ENCODE measurements at regions not wholly inside any gene's neighbourhood (a gene's known extent, or its start where the extent isn't known, plus 50 kb on each side); places are given as distances from the start of the nearest gene placed in this dataset.

DNA sequence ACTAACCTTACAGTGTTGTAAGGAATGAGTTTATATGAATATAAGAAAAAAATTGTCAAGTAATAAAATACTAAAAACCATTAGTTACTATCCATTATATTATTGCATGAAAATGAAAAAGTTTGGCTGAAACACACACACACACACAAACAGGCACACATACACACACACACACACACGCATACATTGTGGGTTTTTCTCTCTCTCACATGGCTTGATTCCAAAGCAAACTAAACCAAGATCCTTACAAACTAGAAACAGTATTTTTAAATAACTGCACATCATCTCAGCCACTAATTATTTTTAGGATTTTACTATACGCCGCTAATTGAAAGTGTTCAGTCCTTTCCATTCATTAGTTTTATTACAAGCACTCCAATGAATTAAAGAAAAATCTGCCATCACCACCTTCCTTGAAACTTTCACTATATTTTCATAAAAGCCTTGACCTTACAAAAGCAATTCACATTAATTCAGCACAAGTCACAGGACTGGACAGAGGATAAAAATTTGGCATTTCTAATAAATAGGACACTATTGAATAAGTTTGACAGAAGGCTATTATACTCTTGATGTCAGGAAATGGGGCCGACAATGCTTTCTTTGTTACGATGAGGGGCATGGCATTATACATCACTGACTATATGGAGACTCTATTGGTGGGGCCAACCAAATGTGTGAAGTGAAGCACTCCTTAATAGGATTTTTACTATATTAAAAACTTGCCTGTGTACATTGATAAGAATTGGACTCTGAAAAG, 187.0 kb upstream of the ESRRG start:
- CTCF ChIA-PET = no interaction called here
- H3K4me3 Mint-ChIP-seq = no peak overlapping the region
- H3K36me3 Mint-ChIP-seq = no peaks in the 10 kb centered on the region
- POLR2A ChIA-PET = no interaction called here
- no peaks in the 10 kb centered on the region for H3K4me1 ChIP-seq (ENCODE audit: control insufficient read depth in 1 of 2, extremely low read depth in 1 of 2, insufficient read depth in 2 of 2, low read length in 2 of 2)
- H3K36me3 ChIP-seq (ENCODE audit: control insufficient read depth in 2 of 2, extremely low read depth in 1 of 2, insufficient read depth in 1 of 2, low read length in 1 of 2) = no peaks in the 10 kb centered on the region
- 89% methylated on average over 3 of the region's 5 CpGs for WGBS (ENCODE audit: insufficient coverage)
- H3K27me3 Mint-ChIP-seq = no peaks in the 10 kb centered on the region
- no peaks in the 10 kb centered on the region for H3K27me3 ChIP-seq (replicated peaks in 1 of 2; ENCODE audit: control insufficient read depth in 2 of 2, extremely low read depth in 1 of 2, insufficient read depth in 2 of 2, low read length in 1 of 2)
- no peak overlapping the region for H3K27ac Mint-ChIP-seq
- DNase-seq (no peak), ATAC-seq (replicated peaks in 1 of 4) (no peak)
- no peaks in the 10 kb centered on the region for H3K4me1 Mint-ChIP-seq
- no peak overlapping the region for H3K27ac ChIP-seq (ENCODE audit: low read length)
- peaks cover 2 to 7% (median 7%) of the 10 kb centered on the region in 3 donors for H3K9me3 Mint-ChIP-seq
- no peaks in the 10 kb centered on the region for H3K9me3 ChIP-seq
- H3K4me3 ChIP-seq (ENCODE audit: control insufficient read depth in 1 of 2, extremely low read depth in 1 of 2, low read length in 1 of 2) = no peak overlapping the region

- H3K4me1 ChIP-seq (ENCODE audit: control insufficient read depth in 1 of 2, extremely low read depth in 1 of 2, insufficient read depth in 2 of 2, low read length in 2 of 2) = no peaks in the 10 kb centered on the region
- no peaks in the 10 kb centered on the region for H3K9me3 ChIP-seq
- WGBS (ENCODE audit: insufficient coverage) = 86% methylated on average over 1 of the region's 3 CpGs
- H3K36me3 Mint-ChIP-seq = no peaks in the 10 kb centered on the region
- DNase-seq = no peak
- no peaks in the 10 kb centered on the region for H3K4me1 Mint-ChIP-seq
- H3K27me3 ChIP-seq (replicated peaks in 1 of 2; ENCODE audit: control insufficient read depth in 2 of 2, extremely low read depth in 1 of 2, insufficient read depth in 2 of 2, low read length in 1 of 2) = no peaks in the 10 kb centered on the region
- peaks cover 0 to 8% (median 0%) of the 10 kb centered on the region in 3 donors for H3K9me3 Mint-ChIP-seq
- H3K4me3 Mint-ChIP-seq = no peak overlapping the region
- H3K4me3 ChIP-seq (ENCODE audit: control insufficient read depth in 1 of 2, extremely low read depth in 1 of 2, low read length in 1 of 2) = no peak overlapping the region
- no peaks in the 10 kb centered on the region for H3K27me3 Mint-ChIP-seq
- CTCF ChIA-PET = no interaction called here
- no peak for ATAC-seq (replicated peaks in 1 of 4)
- no peaks in the 10 kb centered on the region for H3K36me3 ChIP-seq (ENCODE audit: control insufficient read depth in 2 of 2, extremely low read depth in 1 of 2, insufficient read depth in 1 of 2, low read length in 1 of 2)
- POLR2A ChIA-PET = no interaction called here
- no peak overlapping the region for H3K27ac ChIP-seq (ENCODE audit: low read length)
- no peak overlapping the region for H3K27ac Mint-ChIP-seq
These were observed 184.9 kb upstream of the ESRRG start for GRCh38 chr1:216908126-216908525.

DNA sequence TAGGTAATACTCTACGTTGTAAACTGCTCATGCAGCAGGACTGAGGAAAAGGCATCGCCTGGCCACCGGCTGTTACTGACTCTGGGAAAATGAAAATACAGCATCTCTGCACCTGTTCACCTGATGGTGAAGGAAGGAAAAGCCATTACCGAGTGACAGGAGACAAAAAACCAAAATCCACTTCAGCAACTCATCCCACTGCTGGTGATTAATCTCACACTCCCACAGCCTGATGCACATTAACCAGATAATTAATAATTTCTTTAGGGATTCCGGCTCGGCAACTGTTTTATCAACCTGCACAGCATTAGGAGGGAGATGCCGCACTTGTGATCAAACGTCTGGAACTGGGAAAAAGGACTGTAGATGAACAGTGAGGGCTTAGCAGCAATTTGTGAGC, 183.9 kb upstream of the ESRRG start:
- Mint-ChIP-seq H3K36me3 (no peaks in the 10 kb centered on the region), H3K4me1 (no peaks in the 10 kb centered on the region), H3K27me3 (no peaks in the 10 kb centered on the region), H3K4me3 (no peak overlapping the region), H3K9me3 (peaks cover 0 to 9% (median 0%) of the 10 kb centered on the region in 3 donors), H3K27ac (no peak overlapping the region)
- H3K4me3 ChIP-seq (ENCODE audit: control insufficient read depth in 1 of 2, extremely low read depth in 1 of 2, low read length in 1 of 2) = no peak overlapping the region
- no peaks in the 10 kb centered on the region for H3K27me3 ChIP-seq (replicated peaks in 1 of 2; ENCODE audit: control insufficient read depth in 2 of 2, extremely low read depth in 1 of 2, insufficient read depth in 2 of 2, low read length in 1 of 2)
- POLR2A ChIA-PET = no interaction called here
- CTCF ChIA-PET = no interaction called here
- DNase-seq (no peak), ATAC-seq (replicated peaks in 1 of 4) (no peak)
- H3K36me3 ChIP-seq (ENCODE audit: control insufficient read depth in 2 of 2, extremely low read depth in 1 of 2, insufficient read depth in 1 of 2, low read length in 1 of 2) = no peaks in the 10 kb centered on the region
- no peak overlapping the region for H3K27ac ChIP-seq (ENCODE audit: low read length)
- H3K9me3 ChIP-seq = no peaks in the 10 kb centered on the region
- no peaks in the 10 kb centered on the region for H3K4me1 ChIP-seq (ENCODE audit: control insufficient read depth in 1 of 2, extremely low read depth in 1 of 2, insufficient read depth in 2 of 2, low read length in 2 of 2)
- WGBS (ENCODE audit: insufficient coverage) = 69% methylated on average over 2 of the region's 8 CpGs

- H3K9me3 ChIP-seq = no peaks in the 10 kb centered on the region
- WGBS (ENCODE audit: insufficient coverage) = no CpG with 5 or more reads among the region's 4 CpGs
- no peak for DNase-seq
- POLR2A ChIA-PET = no interaction called here
- H3K4me1 ChIP-seq (ENCODE audit: control insufficient read depth in 1 of 2, extremely low read depth in 1 of 2, insufficient read depth in 2 of 2, low read length in 2 of 2) = no peaks in the 10 kb centered on the region
- H3K27ac Mint-ChIP-seq = no peak overlapping the region
- H3K36me3 ChIP-seq (ENCODE audit: control insufficient read depth in 2 of 2, extremely low read depth in 1 of 2, insufficient read depth in 1 of 2, low read length in 1 of 2) = no peaks in the 10 kb centered on the region
- peaks cover 0 to 9% (median 0%) of the 10 kb centered on the region in 3 donors for H3K9me3 Mint-ChIP-seq
- CTCF ChIA-PET = no interaction called here
- H3K27me3 Mint-ChIP-seq = no peaks in the 10 kb centered on the region
- ATAC-seq (replicated peaks in 1 of 4) = no peak
- no peak overlapping the region for H3K4me3 Mint-ChIP-seq
- H3K4me3 ChIP-seq (ENCODE audit: control insufficient read depth in 1 of 2, extremely low read depth in 1 of 2, low read length in 1 of 2) = no peak overlapping the region
- H3K4me1 Mint-ChIP-seq = no peaks in the 10 kb centered on the region
- H3K36me3 Mint-ChIP-seq = no peaks in the 10 kb centered on the region
- H3K27me3 ChIP-seq (replicated peaks in 1 of 2; ENCODE audit: control insufficient read depth in 2 of 2, extremely low read depth in 1 of 2, insufficient read depth in 2 of 2, low read length in 1 of 2) = no peaks in the 10 kb centered on the region
- no peak overlapping the region for H3K27ac ChIP-seq (ENCODE audit: low read length)
These were observed 182.6 kb upstream of the ESRRG start for GRCh38 chr1:216905781-216906180.

DNA sequence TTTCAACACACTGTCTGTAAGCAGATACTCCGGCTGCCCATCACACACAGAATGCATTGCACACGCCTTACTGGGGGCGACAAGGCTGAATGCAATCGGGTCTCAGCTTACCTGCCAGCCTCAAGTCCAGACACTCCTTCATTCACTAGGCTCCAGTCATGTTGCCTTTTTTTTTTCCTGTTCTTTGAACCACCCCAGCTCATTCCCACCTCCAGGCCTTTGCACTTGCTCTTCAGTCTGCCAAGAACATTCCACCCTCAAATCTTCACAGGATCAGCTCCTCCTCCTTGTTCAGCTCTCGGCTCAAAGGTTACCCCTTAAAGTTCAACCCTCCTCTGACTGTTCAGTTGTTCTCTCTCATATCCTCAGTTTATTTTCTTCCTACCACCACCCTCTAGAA, 181.9 kb upstream of the ESRRG start:
- DNase-seq (no peak), ATAC-seq (replicated peaks in 1 of 4) (no peak)
- Histone ChIP-seq H3K27me3 (replicated peaks in 1 of 2; ENCODE audit: control insufficient read depth in 2 of 2, extremely low read depth in 1 of 2, insufficient read depth in 2 of 2, low read length in 1 of 2) (no peaks in the 10 kb centered on the region), H3K36me3 (ENCODE audit: control insufficient read depth in 2 of 2, extremely low read depth in 1 of 2, insufficient read depth in 1 of 2, low read length in 1 of 2) (no peaks in the 10 kb centered on the region), H3K4me3 (ENCODE audit: control insufficient read depth in 1 of 2, extremely low read depth in 1 of 2, low read length in 1 of 2) (no peak overlapping the region), H3K27ac (ENCODE audit: low read length) (no peak overlapping the region), H3K9me3 (no peaks in the 10 kb centered on the region), H3K4me1 (ENCODE audit: control insufficient read depth in 1 of 2, extremely low read depth in 1 of 2, insufficient read depth in 2 of 2, low read length in 2 of 2) (no peaks in the 10 kb centered on the region)
- Mint-ChIP-seq H3K4me1 (no peaks in the 10 kb centered on the region), H3K27me3 (no peaks in the 10 kb centered on the region), H3K36me3 (no peaks in the 10 kb centered on the region), H3K9me3 (peaks cover 0 to 9% (median 0%) of the 10 kb centered on the region in 3 donors), H3K27ac (no peak overlapping the region), H3K4me3 (no peak overlapping the region)
- WGBS (ENCODE audit: insufficient coverage) = 92% methylated on average over 5 of the region's 5 CpGs
- CTCF ChIA-PET = no interaction called here
- POLR2A ChIA-PET = no interaction called here

DNA sequence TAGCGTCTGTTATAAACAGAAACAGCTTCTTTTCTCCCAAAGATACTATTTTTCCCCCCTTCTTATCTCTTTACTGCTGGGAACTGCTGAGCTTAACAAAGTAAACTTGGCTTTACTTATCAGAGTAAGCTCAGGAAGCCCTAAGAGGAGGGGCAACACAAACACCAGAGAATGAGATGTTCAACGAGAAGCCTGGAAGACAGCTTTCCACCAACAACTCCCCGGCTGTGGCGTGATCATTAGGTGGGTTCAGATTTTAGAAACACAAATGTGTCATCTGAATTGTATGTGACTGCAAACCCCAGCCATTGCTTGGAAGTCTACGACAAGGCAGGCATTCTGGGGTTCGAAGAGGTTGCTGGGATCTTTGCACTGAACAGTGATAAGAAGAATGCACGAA, 181.2 kb upstream of the ESRRG start:
- DNase-seq (no peak), ATAC-seq (replicated peaks in 1 of 4) (no peak)
- H3K27me3 Mint-ChIP-seq = no peaks in the 10 kb centered on the region
- whole genome bisulfite sequencing (ENCODE audit: insufficient coverage) = 96% methylated on average over 5 of the region's 7 CpGs
- ChIA-PET CTCF (no interaction called here), POLR2A (no interaction called here)
- H3K36me3 Mint-ChIP-seq = no peaks in the 10 kb centered on the region
- H3K4me1 Mint-ChIP-seq = no peaks in the 10 kb centered on the region
- H3K36me3 ChIP-seq (ENCODE audit: control insufficient read depth in 2 of 2, extremely low read depth in 1 of 2, insufficient read depth in 1 of 2, low read length in 1 of 2) = no peaks in the 10 kb centered on the region
- no peaks in the 10 kb centered on the region for H3K27me3 ChIP-seq (replicated peaks in 1 of 2; ENCODE audit: control insufficient read depth in 2 of 2, extremely low read depth in 1 of 2, insufficient read depth in 2 of 2, low read length in 1 of 2)
- no peak overlapping the region for H3K27ac ChIP-seq (ENCODE audit: low read length)
- H3K9me3 ChIP-seq = no peaks in the 10 kb centered on the region
- H3K9me3 Mint-ChIP-seq = peaks cover 0 to 9% (median 0%) of the 10 kb centered on the region in 3 donors
- no peak overlapping the region for H3K27ac Mint-ChIP-seq
- H3K4me3 ChIP-seq (ENCODE audit: control insufficient read depth in 1 of 2, extremely low read depth in 1 of 2, low read length in 1 of 2) = no peak overlapping the region
- no peaks in the 10 kb centered on the region for H3K4me1 ChIP-seq (ENCODE audit: control insufficient read depth in 1 of 2, extremely low read depth in 1 of 2, insufficient read depth in 2 of 2, low read length in 2 of 2)
- no peak overlapping the region for H3K4me3 Mint-ChIP-seq

DNA sequence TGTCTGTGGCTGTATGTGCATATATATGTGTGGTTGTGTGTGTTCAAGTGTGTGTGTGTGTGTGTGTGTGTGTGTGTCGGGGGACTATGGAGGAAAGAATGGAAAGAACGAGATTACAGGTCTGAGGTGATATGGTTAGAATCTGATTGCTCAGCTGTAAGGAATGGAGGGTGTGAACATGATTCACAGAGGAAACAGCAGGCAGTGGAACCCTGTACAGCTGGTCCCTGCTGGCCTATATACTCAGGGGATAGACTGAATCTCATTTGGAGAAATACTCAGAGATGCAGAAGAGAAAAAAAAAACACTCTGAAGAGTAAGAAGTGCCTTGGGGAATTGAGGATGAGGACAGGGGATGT, 180.1 kb upstream of the ESRRG start:
- Mint-ChIP-seq H3K9me3 (peaks cover 0 to 9% (median 0%) of the 10 kb centered on the region in 3 donors), H3K4me3 (no peak overlapping the region), H3K27me3 (no peaks in the 10 kb centered on the region), H3K27ac (no peak overlapping the region), H3K4me1 (no peaks in the 10 kb centered on the region), H3K36me3 (no peaks in the 10 kb centered on the region)
- no peaks in the 10 kb centered on the region for H3K9me3 ChIP-seq
- H3K27ac ChIP-seq (ENCODE audit: low read length) = no peak overlapping the region
- POLR2A ChIA-PET = no interaction called here
- CTCF ChIA-PET = no interaction called here
- DNase-seq (no peak), ATAC-seq (replicated peaks in 1 of 4) (no peak)
- no peaks in the 10 kb centered on the region for H3K36me3 ChIP-seq (ENCODE audit: control insufficient read depth in 2 of 2, extremely low read depth in 1 of 2, insufficient read depth in 1 of 2, low read length in 1 of 2)
- H3K27me3 ChIP-seq (replicated peaks in 1 of 2; ENCODE audit: control insufficient read depth in 2 of 2, extremely low read depth in 1 of 2, insufficient read depth in 2 of 2, low read length in 1 of 2) = no peaks in the 10 kb centered on the region
- 75% methylated on average over 2 of the region's 2 CpGs for WGBS (ENCODE audit: insufficient coverage)
- H3K4me1 ChIP-seq (ENCODE audit: control insufficient read depth in 1 of 2, extremely low read depth in 1 of 2, insufficient read depth in 2 of 2, low read length in 2 of 2) = no peaks in the 10 kb centered on the region
- no peak overlapping the region for H3K4me3 ChIP-seq (ENCODE audit: control insufficient read depth in 1 of 2, extremely low read depth in 1 of 2, low read length in 1 of 2)

All from T-cell (primary cell).